Ascending aorta (tissue), 2 donors: ENCODE measurements at regions not wholly inside any gene's neighbourhood (a gene's known extent, or its start where the extent isn't known, plus 50 kb on each side); places are given as distances from the start of the nearest gene placed in this dataset.

Experiments
- DNase-seq, 2 donors: peaks; one replicate each; pipeline ENCODE4 v3.0.0-alpha.2; 2019; ENCODE audit warnings: low spot score in 2 of 2
- H3K27ac ChIP-seq, 2 donors: fragments of 200-600 bp; sonication (generic); one replicate each; pipeline ENCODE4 v1.5.1; 2016 to 2017; ENCODE audit warnings: mild to moderate bottlenecking in 1 of 2
- H3K27me3 ChIP-seq: fragments of 200-600 bp; sonication (generic); one replicate; pipeline ENCODE4 v1.5.1; 2017
- H3K36me3 ChIP-seq, 2 donors: fragments of 200-600 bp; sonication (generic); one replicate each; pipeline ENCODE4 v1.5.1; 2016
- H3K4me1 ChIP-seq, 2 donors: fragments of 200-600 bp; sonication (generic); one replicate each; pipeline ENCODE4 v1.5.1; 2016 to 2017; ENCODE audit warnings: mild to moderate bottlenecking in 1 of 2
- H3K4me3 ChIP-seq, 2 donors: fragments of 200-600 bp; sonication (generic); one replicate each; pipeline ENCODE4 v1.5.1; 2016 to 2017; ENCODE audit warnings: mild to moderate bottlenecking in 1 of 2
- H3K9me3 ChIP-seq, 2 donors: fragments of 200-600 bp; sonication (generic); one replicate each; pipeline ENCODE4 v1.5.1; 2016
- CTCF ChIP-seq, 3 experiments: fragments of 200-600 bp in 2 of 3; fragments of 450-650 bp in 1 of 3; sonication (generic) in 2 of 3; IDR thresholded peaks; one replicate each; pipeline ENCODE4 v1.5.1; 2016 to 2019; ENCODE audit warnings: antibody characterized with exemption in 3 of 3, mild to moderate bottlenecking in 1 of 3, moderate library complexity in 1 of 3
- intact Hi-C: fragments of 100-400 bp; cut with DNase I; formaldehyde crosslinking; loops from one replicate; pipeline ENCODE4 v1.15.1; 2023

- H3K4me1 ChIP-seq, result peaks cover 7 to 26% of the 10 kb centered on the region in 2 donors
- peak overlapping the region in 1 of 2 donors; percentile 17 for H3K4me3 ChIP-seq
- intact Hi-C loops, result loop anchor here (2.0 to 10.0 kb wide), 3 partner anchors 46 to 682 kb away; partner anchors contain the start of gene SPRY1
Measured at GRCh38 chr4:123786920-123787319, 390.3 kb downstream of the SPRY1 start.

GRCh38 chr4:123787512-123788080 lies 391.0 kb downstream of the SPRY1 start:
- Histone ChIP-seq H3K36me3 (no peaks in the 10 kb centered on the region), H3K9me3 (no peaks in the 10 kb centered on the region), H3K27ac (peak overlapping the region; percentile 71 to 72), H3K27me3 (no peaks in the 10 kb centered on the region), H3K4me3 (no peak overlapping the region), H3K4me1 (peaks cover 7 to 26% of the 10 kb centered on the region in 2 donors)
- TF ChIP-seq CTCF (IDR thresholded peaks at IDR 0.05), result no peak
- intact Hi-C loops, result loop anchor here (2.0 to 10.0 kb wide), 3 partner anchors 45 to 683 kb away; partner anchors contain the start of gene SPRY1
- no peak for DNase-seq

More at GRCh38 chr4:123786920-123787319, 390.3 kb downstream of the SPRY1 start:
- H3K27me3 ChIP-seq, result no peaks in the 10 kb centered on the region
- H3K9me3 ChIP-seq, result no peaks in the 10 kb centered on the region
- DNase-seq, result peak in 1 of 2 donors; percentile 63
- no peaks in the 10 kb centered on the region for H3K36me3 ChIP-seq
- H3K27ac ChIP-seq, result peak overlapping the region; percentile 71 to 72
- TF ChIP-seq CTCF (IDR thresholded peaks at IDR 0.05), result no peak

DNA sequence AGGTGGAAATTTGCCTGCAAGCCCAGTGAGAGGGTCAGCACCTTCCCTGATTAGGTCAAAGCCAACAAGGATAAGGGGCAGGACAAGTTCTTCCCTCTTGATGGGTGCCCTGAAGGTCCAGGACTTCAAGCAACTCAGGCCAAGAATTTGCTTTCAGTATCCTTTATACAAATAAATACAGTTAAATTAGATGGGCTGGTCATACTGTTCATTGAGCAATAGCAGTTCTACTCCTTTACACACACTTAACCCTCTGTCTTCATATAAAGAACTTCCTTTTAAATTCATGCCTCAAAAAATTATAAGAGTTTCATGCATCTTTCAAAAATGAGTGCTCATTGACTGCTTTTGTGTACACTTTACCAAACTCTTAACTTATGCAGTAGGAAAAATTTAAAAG lies 392.0 kb downstream of the SPRY1 start:
- TF ChIP-seq CTCF (IDR thresholded peaks at IDR 0.05), result no peak
- no peak for DNase-seq
- Histone ChIP-seq H3K36me3 (no peaks in the 10 kb centered on the region), H3K27ac (peak overlapping the region in 1 of 2 donors; percentile 5), H3K27me3 (no peaks in the 10 kb centered on the region), H3K4me3 (no peak overlapping the region), H3K9me3 (no peaks in the 10 kb centered on the region), H3K4me1 (peaks cover 7 to 22% of the 10 kb centered on the region in 2 donors)
- intact Hi-C loops, result loop anchor here (5.0 to 10.0 kb wide), 2 partner anchors 391 to 684 kb away; partner anchors contain the start of gene SPRY1

GRCh38 chr4:123790681-123791080 lies 394.1 kb downstream of the SPRY1 start:
- no peak for DNase-seq
- TF ChIP-seq CTCF (IDR thresholded peaks at IDR 0.05), result no peak

GRCh38 chr4:123802082-123802645 lies 405.6 kb downstream of the SPRY1 start:
- Histone ChIP-seq H3K27me3 (no peaks in the 10 kb centered on the region), H3K9me3 (peaks cover 0 to 18% of the 10 kb centered on the region in 2 donors), H3K36me3 (no peaks in the 10 kb centered on the region), H3K4me1 (no peaks in the 10 kb centered on the region), H3K4me3 (no peak overlapping the region), H3K27ac (no peak overlapping the region)
- no peak for TF ChIP-seq CTCF (IDR thresholded peaks at IDR 0.05)
- intact Hi-C loops, result no loop called here
- no peak for DNase-seq

More at GRCh38 chr4:123790681-123791080, 394.1 kb downstream of the SPRY1 start:
- H3K36me3 ChIP-seq, result no peaks in the 10 kb centered on the region
- H3K4me3 ChIP-seq, result no peak overlapping the region
- intact Hi-C loops, result no loop called here
- H3K27ac ChIP-seq, result no peak overlapping the region
- peaks cover 7 to 13% of the 10 kb centered on the region in 2 donors for H3K4me1 ChIP-seq
- no peaks in the 10 kb centered on the region for H3K9me3 ChIP-seq
- H3K27me3 ChIP-seq, result no peaks in the 10 kb centered on the region
